ENCODE measurements at regions not wholly inside any gene's neighbourhood (a gene's known extent, or its start where the extent isn't known, plus 50 kb on each side); places are given as distances from the start of the nearest gene placed in this dataset.

- TF ChIP-seq, protein P1, sequence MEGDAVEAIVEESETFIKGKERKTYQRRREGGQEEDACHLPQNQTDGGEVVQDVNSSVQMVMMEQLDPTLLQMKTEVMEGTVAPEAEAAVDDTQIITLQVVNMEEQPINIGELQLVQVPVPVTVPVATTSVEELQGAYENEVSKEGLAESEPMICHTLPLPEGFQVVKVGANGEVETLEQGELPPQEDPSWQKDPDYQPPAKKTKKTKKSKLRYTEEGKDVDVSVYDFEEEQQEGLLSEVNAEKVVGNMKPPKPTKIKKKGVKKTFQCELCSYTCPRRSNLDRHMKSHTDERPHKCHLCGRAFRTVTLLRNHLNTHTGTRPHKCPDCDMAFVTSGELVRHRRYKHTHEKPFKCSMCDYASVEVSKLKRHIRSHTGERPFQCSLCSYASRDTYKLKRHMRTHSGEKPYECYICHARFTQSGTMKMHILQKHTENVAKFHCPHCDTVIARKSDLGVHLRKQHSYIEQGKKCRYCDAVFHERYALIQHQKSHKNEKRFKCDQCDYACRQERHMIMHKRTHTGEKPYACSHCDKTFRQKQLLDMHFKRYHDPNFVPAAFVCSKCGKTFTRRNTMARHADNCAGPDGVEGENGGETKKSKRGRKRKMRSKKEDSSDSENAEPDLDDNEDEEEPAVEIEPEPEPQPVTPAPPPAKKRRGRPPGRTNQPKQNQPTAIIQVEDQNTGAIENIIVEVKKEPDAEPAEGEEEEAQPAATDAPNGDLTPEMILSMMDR (IDR thresholded peaks at IDR 0.05) = no peak
- TF ChIP-seq EZH2 (IDR thresholded peaks at IDR 0.05) (no peak), EZH2phosphoT487 (IDR thresholded peaks at IDR 0.05) (no peak)
These were observed 167.6 kb upstream of the ADAMTS5 start for GRCh38 chr21:27134516-27134915.
